H1 (cell line): ENCODE measurements at regions not wholly inside any gene's neighbourhood (a gene's known extent, or its start where the extent isn't known, plus 50 kb on each side); places are given as distances from the start of the nearest gene placed in this dataset.

Source experiments
- CTCF ChIA-PET: fragments of 300-600 bp; sonication (Branson Sonifier 250); formaldehyde crosslinking; loops from one replicate; lab custom pipeline; 2021; ENCODE audit not compliant: partially characterized antibody; lab: Charles Lee
- POLR2A ChIA-PET: fragments of 300-600 bp; sonication (Branson Sonifier 250); formaldehyde crosslinking; loops from one replicate; lab custom pipeline; 2021; ENCODE audit warnings: inconsistent platforms; ENCODE audit not compliant: partially characterized antibody; lab: Charles Lee
- DNase-seq, 2 experiments: peaks; one replicate each; pipeline versions ENCODE4 v3.0.0 to v3.0.0-alpha.2; 2010 to 2022; ENCODE audit warnings: low spot score in 2 of 2, low read depth in 1 of 2, mixed read lengths in 1 of 2
- FAIRE-seq: peaks from 2 replicates; lab custom pipeline; 2011; peaks lifted over from hg19 to GRCh38; lab: Jason Lieb, UNC
- H2AFZ ChIP-seq: 2 replicates; pipeline ENCODE4 v1.8.1; 2012; ENCODE audit warnings: low read length, inconsistent platforms
- H2AK5ac ChIP-seq: 2 replicates; pipeline ENCODE4 v1.6.1; 2013; ENCODE audit warnings: low read depth, low read length
- H2BK120ac ChIP-seq: replicated peaks from 2 replicates; pipeline ENCODE3; 2013; ENCODE audit warnings: low read depth, low read length, inconsistent platforms
- H2BK12ac ChIP-seq: 2 replicates; pipeline ENCODE4 v1.6.1; 2013; ENCODE audit warnings: low read depth, low read length
- H2BK15ac ChIP-seq: 2 replicates; pipeline ENCODE4 v1.6.1; 2013; ENCODE audit warnings: low read length
- H2BK20ac ChIP-seq: 2 replicates; pipeline ENCODE4 v1.6.1; 2013; ENCODE audit warnings: low read length
- H2BK5ac ChIP-seq: 2 replicates; pipeline ENCODE4 v1.6.1; 2013; ENCODE audit warnings: low read depth, low read length
- H3K14ac ChIP-seq: 2 replicates; pipeline ENCODE4 v1.6.1; 2013; ENCODE audit warnings: inconsistent platforms; ENCODE audit not compliant: insufficient read length
- H3K18ac ChIP-seq: 2 replicates; pipeline ENCODE4 v1.6.1; 2013; ENCODE audit warnings: low read length; ENCODE audit errors: extremely low read depth
- H3K23ac ChIP-seq: 2 replicates; pipeline ENCODE4 v1.6.1; 2013; ENCODE audit warnings: inconsistent platforms; ENCODE audit not compliant: insufficient read length
- H3K23me2 ChIP-seq: 2 replicates; pipeline ENCODE4 v1.6.1; 2013; ENCODE audit warnings: low read depth, low read length
- H3K27ac ChIP-seq: 2 replicates; pipeline ENCODE4 v1.6.1; 2011; ENCODE audit warnings: low read depth, low read length, inconsistent platforms
- H3K27me3 ChIP-seq, 4 experiments: replicated peaks in 1 of 4; 1 replicate in 1 of 4; 2 replicates in 3 of 4; pipeline versions ENCODE4 v1.6.1 to v1.8.1; 2011 to 2013; ENCODE audit warnings: low read length in 3 of 4, mild to moderate bottlenecking in 3 of 4, inconsistent platforms in 2 of 4, mixed read lengths in 2 of 4, moderate library complexity in 1 of 4; ENCODE audit not compliant: control insufficient read depth in 3 of 4, insufficient read depth in 3 of 4; ENCODE audit errors: extremely low read depth in 1 of 4
- H3K36me3 ChIP-seq, 4 experiments: 2 replicates each; pipeline versions ENCODE4 v1.6.1 to v1.8.1; 2011 to 2013; ENCODE audit warnings: mild to moderate bottlenecking in 4 of 4, low read length in 3 of 4, moderate library complexity in 2 of 4, control low read depth in 1 of 4, inconsistent platforms in 1 of 4; ENCODE audit not compliant: insufficient read depth in 4 of 4, control insufficient read depth in 2 of 4
- H3K4ac ChIP-seq: replicated peaks from 2 replicates; pipeline ENCODE3; 2013; ENCODE audit warnings: low read length, low read depth, mixed read lengths, inconsistent platforms; ENCODE audit not compliant: insufficient read length
- H3K4me1 ChIP-seq, 4 experiments: replicated peaks in 1 of 4; 1 replicate in 1 of 4; 2 replicates in 3 of 4; pipeline versions ENCODE4 v1.6.1 to v1.8.1; 2011 to 2013; ENCODE audit warnings: low read length in 3 of 4, inconsistent platforms in 2 of 4, mixed read lengths in 1 of 4; ENCODE audit not compliant: insufficient read depth in 4 of 4, control insufficient read depth in 3 of 4
- H3K4me2 ChIP-seq, 2 experiments: 2 replicates each; pipeline versions ENCODE4 v1.6.1 to v1.8.1; 2011 to 2013; ENCODE audit warnings: low read depth in 2 of 2, low read length in 2 of 2, control low read depth in 1 of 2, inconsistent platforms in 1 of 2, mild to moderate bottlenecking in 1 of 2; ENCODE audit not compliant: insufficient read depth in 1 of 2
- H3K4me3 ChIP-seq, 4 experiments: fragments of 200-600, 300-600 bp in 1 of 4; sonication (generic), shearing (Covaris generic), sonication (Bioruptor Twin) in 1 of 4; 2 replicates each; pipeline versions ENCODE4 v1.5.1 to v1.8.1; 2011 to 2016; ENCODE audit warnings: low read length in 4 of 4, low read depth in 3 of 4, control low read depth in 2 of 4, inconsistent platforms in 2 of 4, mild to moderate bottlenecking in 2 of 4, mixed read lengths in 1 of 4, moderate library complexity in 1 of 4; ENCODE audit not compliant: insufficient read depth in 2 of 4; ENCODE audit errors: extremely low read depth in 1 of 4
- H3K56ac ChIP-seq: replicated peaks from 2 replicates; pipeline ENCODE3; 2013; ENCODE audit warnings: low read depth, mild to moderate bottlenecking, mixed read lengths, low read length, inconsistent platforms; ENCODE audit not compliant: insufficient read length
- H3K79me1 ChIP-seq: 2 replicates; pipeline ENCODE4 v1.6.1; 2013; ENCODE audit warnings: low read depth, low read length, control low read depth
- H3K79me2 ChIP-seq, 2 experiments: 2 replicates each; pipeline versions ENCODE4 v1.6.1 to v1.8.1; 2012 to 2013; ENCODE audit warnings: low read length in 2 of 2, mild to moderate bottlenecking in 2 of 2, inconsistent platforms in 1 of 2; ENCODE audit not compliant: insufficient read depth in 2 of 2, control insufficient read depth in 1 of 2
- H3K9ac ChIP-seq, 4 experiments: replicated peaks in 1 of 4; 1 replicate in 1 of 4; 2 replicates in 3 of 4; pipeline versions ENCODE4 v1.6.1 to v1.8.1; 2011 to 2013; ENCODE audit warnings: low read depth in 3 of 4, low read length in 3 of 4, control low read depth in 2 of 4, mild to moderate bottlenecking in 2 of 4, moderate library complexity in 2 of 4, inconsistent platforms in 1 of 4; ENCODE audit errors: extremely low read depth in 1 of 4
- H3K9me3 ChIP-seq, 2 experiments: 2 replicates each; pipeline versions ENCODE4 v1.6.1 to v1.8.1; 2012 to 2013; ENCODE audit warnings: mild to moderate bottlenecking in 2 of 2, moderate library complexity in 2 of 2, control low read depth in 1 of 2, inconsistent platforms in 1 of 2, low read depth in 1 of 2, low read length in 1 of 2, mixed read lengths in 1 of 2; ENCODE audit not compliant: insufficient read depth in 2 of 2
- H4K20me1 ChIP-seq, 2 experiments: replicated peaks in 1 of 2; 2 replicates each; pipeline versions ENCODE3 to v1.8.1; 2011 to 2013; ENCODE audit warnings: inconsistent platforms in 2 of 2, low read length in 2 of 2, mild to moderate bottlenecking in 1 of 2; ENCODE audit not compliant: insufficient read depth in 2 of 2, control insufficient read depth in 1 of 2
- H4K5ac ChIP-seq: 2 replicates; pipeline ENCODE4 v1.6.1; 2013; ENCODE audit warnings: low read length, low read depth, mixed read lengths, inconsistent platforms; ENCODE audit not compliant: insufficient read length
- H4K8ac ChIP-seq: 2 replicates; pipeline ENCODE4 v1.8.0; 2013; ENCODE audit warnings: mild to moderate bottlenecking, moderate library complexity, low read length, inconsistent platforms; ENCODE audit not compliant: insufficient read depth; ENCODE audit errors: extremely low read depth
- H4K91ac ChIP-seq: replicated peaks from 2 replicates; pipeline ENCODE3; 2013; ENCODE audit warnings: low read length, mixed read lengths, inconsistent platforms; ENCODE audit not compliant: insufficient read length
- CBX5 ChIP-seq: fragments of 300-800, 300-1000 bp; sonication (generic); IDR thresholded peaks from 2 replicates; pipeline ENCODE4 v1.7.1; 2016; ENCODE audit warnings: antibody characterized with exemption, low read length, low read depth
- E2F6 ChIP-seq: IDR thresholded peaks from 2 replicates; pipeline ENCODE4 v1.6.1; 2012; ENCODE audit warnings: inconsistent platforms
- SRF ChIP-seq: IDR thresholded peaks from 2 replicates; pipeline ENCODE4 v1.6.1; 2011; ENCODE audit warnings: mild to moderate bottlenecking, low read depth, low read length, moderate library complexity
- TAF1 ChIP-seq: IDR thresholded peaks from 2 replicates; pipeline ENCODE4 v1.6.1; 2011; ENCODE audit warnings: mild to moderate bottlenecking, low read depth, low read length
- WGBS, 2 experiments: shearing (Covaris generic) in 1 of 2; methylation state at CpG; one replicate each; pipeline versions ENCODE4 v1.1.6 to v1.1.7; 2013 to 2015; ENCODE audit warnings: low lambda C conversion rate in 2 of 2, mixed read lengths in 2 of 2, inconsistent platforms in 1 of 2, low coverage in 1 of 2, missing lambda C conversion rate in 1 of 2; ENCODE audit not compliant: insufficient replicate concordance in 2 of 2, insufficient coverage in 1 of 2, insufficient read length in 1 of 2; ENCODE audit errors: extremely low coverage in 1 of 2, missing lambda C conversion rate in 1 of 2; 5-methylcytosine and 5-hydroxymethylcytosine counted together

GRCh38 chr15:81484086-81484955, 110.3 kb upstream of the TMC3 start:
- Histone ChIP-seq H3K23me2 (no peaks in the 10 kb centered on the region), H4K91ac (no peak overlapping the region), H3K27me3 (no peaks in the 10 kb centered on the region), H2BK5ac (no peak overlapping the region), H3K4me2 (no peak overlapping the region), H3K18ac (no peak overlapping the region), H2BK120ac (no peak overlapping the region), H3K36me3 (no peaks in the 10 kb centered on the region), H4K20me1 (no peaks in the 10 kb centered on the region), H4K8ac (no peak overlapping the region), H3K4ac (no peak overlapping the region), H3K79me1 (no peaks in the 10 kb centered on the region), H2BK20ac (no peak overlapping the region), H3K4me1 (peaks cover 0 to 3% (median 0%) of the 10 kb centered on the region in 4 experiments; a peak in 2 of 7 replicates), H3K9me3 (no peaks in the 10 kb centered on the region), H4K5ac (no peak overlapping the region), H2BK12ac (no peak overlapping the region), H3K14ac (no peak overlapping the region), H3K9ac (no peak overlapping the region), H2BK15ac (no peak overlapping the region), H2AK5ac (no peak overlapping the region), H3K27ac (no peak overlapping the region), H2AFZ (no peak overlapping the region), H3K23ac (no peak overlapping the region), H3K4me3 (no peak overlapping the region), H3K56ac (no peak overlapping the region), H3K79me2 (no peaks in the 10 kb centered on the region)
- DNase-seq (no peak), FAIRE-seq (no peak)
- ChIA-PET POLR2A (interaction anchor here (1.2 kb wide), 1 partner anchor 18 kb away, joined by 3 read pairs; no protein-coding TSS in a partner anchor), CTCF (interaction anchor here (0.7 to 1.3 kb wide), 3 partner anchors 14 to 329 kb away, joined by 3 to 5 read pairs (median 4); no protein-coding TSS in a partner anchor)
- 94% methylated on average over 12 of the region's 12 CpGs; no CpG with 5 or more reads in 1 of the 2 experiments for WGBS, 2 experiments
- TF ChIP-seq CBX5 (no peak), E2F6 (no peak), SRF (no peak), TAF1 (no peak)
